Trophoblast cell (in vitro differentiated cells and primary cell): ENCODE measurements at regions not wholly inside any gene's neighbourhood (a gene's known extent, or its start where the extent isn't known, plus 50 kb on each side); places are given as distances from the start of the nearest gene placed in this dataset.
A peak's percentile ranks its signal among the peaks of the same experiment; 100 is the strongest.

Experiments used
- DNase-seq, 2 donors: peaks; one replicate each; pipeline ENCODE4 v3.0.0-alpha.2; 2016
- H2AFZ ChIP-seq: 2 replicates; pipeline ENCODE4 v1.6.1; 2013; ENCODE audit warnings: low read length, moderate library complexity, mild to moderate bottlenecking; ENCODE audit not compliant: insufficient read depth, poor library complexity
- H2AK5ac ChIP-seq: 2 replicates; pipeline ENCODE4 v1.6.1; 2013; ENCODE audit warnings: mild to moderate bottlenecking, low read length
- H2BK120ac ChIP-seq: 2 replicates; pipeline ENCODE4 v1.6.1; 2013; ENCODE audit warnings: low read length, mild to moderate bottlenecking, moderate library complexity; ENCODE audit not compliant: insufficient read depth, poor library complexity
- H2BK12ac ChIP-seq: 2 replicates; pipeline ENCODE4 v1.6.1; 2013; ENCODE audit warnings: mild to moderate bottlenecking, low read length, moderate library complexity
- H2BK5ac ChIP-seq: 2 replicates; pipeline ENCODE4 v1.6.1; 2013; ENCODE audit warnings: low read length, low read depth, moderate library complexity, mild to moderate bottlenecking; ENCODE audit not compliant: poor library complexity
- H3K14ac ChIP-seq: 2 replicates; pipeline ENCODE4 v1.6.1; 2013; ENCODE audit warnings: mild to moderate bottlenecking, low read length
- H3K18ac ChIP-seq: 2 replicates; pipeline ENCODE4 v1.6.1; 2013; ENCODE audit warnings: mild to moderate bottlenecking, low read length
- H3K23ac ChIP-seq: 2 replicates; pipeline ENCODE4 v1.6.1; 2013; ENCODE audit warnings: low read length
- H3K27ac ChIP-seq: 2 replicates; pipeline ENCODE4 v1.5.1; 2013; ENCODE audit warnings: low read depth, mild to moderate bottlenecking, inconsistent platforms, low read length, moderate library complexity
- H3K27me3 ChIP-seq: 2 replicates; pipeline ENCODE4 v1.6.1; 2013; ENCODE audit warnings: inconsistent platforms, mild to moderate bottlenecking, low read length, moderate library complexity; ENCODE audit not compliant: insufficient read depth
- H3K36me3 ChIP-seq, 2 experiments: 1 replicate in 1 of 2; 2 replicates in 1 of 2; pipeline ENCODE4 v1.6.1; 2013; ENCODE audit warnings: low read length in 2 of 2, mild to moderate bottlenecking in 2 of 2, moderate library complexity in 1 of 2; ENCODE audit not compliant: insufficient read depth in 2 of 2, control insufficient read depth in 1 of 2
- H3K4ac ChIP-seq: 2 replicates; pipeline ENCODE4 v1.6.1; 2013; ENCODE audit warnings: low read depth, mild to moderate bottlenecking, low read length, moderate library complexity
- H3K4me1 ChIP-seq, 2 experiments: 1 replicate in 1 of 2; 2 replicates in 1 of 2; pipeline ENCODE4 v1.6.1; 2013; ENCODE audit warnings: low read length in 2 of 2, mild to moderate bottlenecking in 2 of 2, moderate library complexity in 1 of 2; ENCODE audit not compliant: insufficient read depth in 2 of 2, control insufficient read depth in 1 of 2
- H3K4me2 ChIP-seq: 2 replicates; pipeline ENCODE4 v1.6.1; 2013; ENCODE audit warnings: inconsistent platforms, mild to moderate bottlenecking, low read length, moderate library complexity
- H3K4me3 ChIP-seq: 2 replicates; pipeline ENCODE4 v1.5.1; 2013; ENCODE audit warnings: mild to moderate bottlenecking, low read depth, low read length, inconsistent platforms
- H3K79me1 ChIP-seq: one replicate; pipeline ENCODE4 v1.6.1; 2013; ENCODE audit warnings: low read length
- H3K79me2 ChIP-seq: 2 replicates; pipeline ENCODE4 v1.6.1; 2013; ENCODE audit warnings: low read length, mild to moderate bottlenecking; ENCODE audit not compliant: control insufficient read depth, insufficient read depth, poor library complexity
- H3K9ac ChIP-seq: 2 replicates; pipeline ENCODE4 v1.6.1; 2013; ENCODE audit warnings: mild to moderate bottlenecking, low read length
- H3K9me3 ChIP-seq: 2 replicates; pipeline ENCODE4 v1.6.1; 2013; ENCODE audit warnings: low read depth, mild to moderate bottlenecking, control low read depth, inconsistent platforms, low read length; ENCODE audit not compliant: insufficient read depth
- H4K12ac ChIP-seq: 2 replicates; pipeline ENCODE4 v1.6.1; 2013; ENCODE audit warnings: low read depth, mild to moderate bottlenecking, low read length, moderate library complexity
- H4K8ac ChIP-seq: 2 replicates; pipeline ENCODE4 v1.6.1; 2013; ENCODE audit warnings: low read depth, mild to moderate bottlenecking, low read length, moderate library complexity
- H4K91ac ChIP-seq: one replicate; pipeline ENCODE4 v1.6.1; 2013; ENCODE audit warnings: low read depth, mild to moderate bottlenecking, low read length, moderate library complexity
- WGBS: extraction: QIAGEN DNeasy Blood & Tissue Kit; methylation state at CpG from one replicate; pipeline ENCODE4 v1.1.7; 2013; ENCODE audit warnings: missing lambda C conversion rate; ENCODE audit not compliant: insufficient read length, insufficient coverage; ENCODE audit errors: extremely low coverage; 5-methylcytosine and 5-hydroxymethylcytosine counted together

GRCh38 chrX:131791608-131792355, 231.3 kb upstream of the STK26 start:
- H3K14ac ChIP-seq, result no peak overlapping the region
- no peak overlapping the region for H4K91ac ChIP-seq
- H3K23ac ChIP-seq, result no peak overlapping the region
- H3K27me3 ChIP-seq, result no peaks in the 10 kb centered on the region
- no peaks in the 10 kb centered on the region for H3K79me2 ChIP-seq
- peaks cover 0 to 2% of the 10 kb centered on the region in 2 experiments for H3K36me3 ChIP-seq
- H3K9me3 ChIP-seq, result no peaks in the 10 kb centered on the region
- no peak overlapping the region for H2AFZ ChIP-seq
- no peak overlapping the region for H2BK120ac ChIP-seq
- H3K4me3 ChIP-seq, result no peak overlapping the region
- no peak overlapping the region for H3K4ac ChIP-seq
- no peaks in the 10 kb centered on the region for H3K4me1 ChIP-seq
- H2BK12ac ChIP-seq, result no peak overlapping the region
- H3K27ac ChIP-seq, result no peak overlapping the region
- H2AK5ac ChIP-seq, result no peak overlapping the region
- no CpG with 5 or more reads among the region's 9 CpGs for WGBS
- no peak overlapping the region for H3K9ac ChIP-seq
- peak; percentile 54 to 93 for DNase-seq
- no peak overlapping the region for H2BK5ac ChIP-seq
- no peak overlapping the region for H4K12ac ChIP-seq
- H3K4me2 ChIP-seq, result no peak overlapping the region
- H3K79me1 ChIP-seq, result no peaks in the 10 kb centered on the region
- H3K18ac ChIP-seq, result no peak overlapping the region
- no peak overlapping the region for H4K8ac ChIP-seq

GRCh38 chrX:131792356-131792749, 230.7 kb upstream of the STK26 start:
- no CpG with 5 or more reads among the region's 13 CpGs for WGBS
- no peak overlapping the region for H3K18ac ChIP-seq
- H3K27me3 ChIP-seq, result no peaks in the 10 kb centered on the region
- H4K91ac ChIP-seq, result no peak overlapping the region
- no peak overlapping the region for H2AFZ ChIP-seq
- H3K4me3 ChIP-seq, result no peak overlapping the region
- no peak overlapping the region for H3K4ac ChIP-seq
- no peak overlapping the region for H3K9ac ChIP-seq
- H3K4me2 ChIP-seq, result no peak overlapping the region
- H2BK12ac ChIP-seq, result no peak overlapping the region
- no peak overlapping the region for H2BK5ac ChIP-seq
- no peak overlapping the region for H4K8ac ChIP-seq
- H3K4me1 ChIP-seq, result no peaks in the 10 kb centered on the region
- H4K12ac ChIP-seq, result no peak overlapping the region
- H3K9me3 ChIP-seq, result no peaks in the 10 kb centered on the region
- peaks cover 0 to 2% of the 10 kb centered on the region in 2 experiments for H3K36me3 ChIP-seq
- H2AK5ac ChIP-seq, result no peak overlapping the region
- H3K23ac ChIP-seq, result no peak overlapping the region
- H3K14ac ChIP-seq, result no peak overlapping the region
- no peaks in the 10 kb centered on the region for H3K79me1 ChIP-seq
- no peak overlapping the region for H2BK120ac ChIP-seq
- H3K79me2 ChIP-seq, result no peaks in the 10 kb centered on the region
- peak; percentile 80 to 100 for DNase-seq
- no peak overlapping the region for H3K27ac ChIP-seq

- DNase-seq, result peak; percentile 73 to 99
- no peak overlapping the region for H4K12ac ChIP-seq
- no peak overlapping the region for H2BK120ac ChIP-seq
- no peak overlapping the region for H3K18ac ChIP-seq
- H3K27me3 ChIP-seq, result no peaks in the 10 kb centered on the region
- no peak overlapping the region for H3K27ac ChIP-seq
- H2BK5ac ChIP-seq, result no peak overlapping the region
- H2AK5ac ChIP-seq, result no peak overlapping the region
- no peak overlapping the region for H3K23ac ChIP-seq
- no peak overlapping the region for H3K4me2 ChIP-seq
- WGBS, result no CpG with 5 or more reads among the region's 15 CpGs
- H3K9ac ChIP-seq, result no peak overlapping the region
- H3K79me2 ChIP-seq, result no peaks in the 10 kb centered on the region
- no peak overlapping the region for H2AFZ ChIP-seq
- H4K91ac ChIP-seq, result no peak overlapping the region
- no peak overlapping the region for H4K8ac ChIP-seq
- no peak overlapping the region for H3K4ac ChIP-seq
- H3K79me1 ChIP-seq, result no peaks in the 10 kb centered on the region
- H3K9me3 ChIP-seq, result no peaks in the 10 kb centered on the region
- peaks cover 0 to 2% of the 10 kb centered on the region in 2 experiments for H3K36me3 ChIP-seq
- H3K4me3 ChIP-seq, result no peak overlapping the region
- H3K4me1 ChIP-seq, result no peaks in the 10 kb centered on the region
- no peak overlapping the region for H2BK12ac ChIP-seq
- H3K14ac ChIP-seq, result no peak overlapping the region
Observed at GRCh38 chrX:131792789-131793462, 230.2 kb upstream of the STK26 start.

GRCh38 chrX:131795442-131796229, 227.5 kb upstream of the STK26 start:
- H2AK5ac ChIP-seq, result no peak overlapping the region
- no peak overlapping the region for H3K18ac ChIP-seq
- H3K36me3 ChIP-seq, result peaks cover 0 to 2% of the 10 kb centered on the region in 2 experiments
- no peak overlapping the region for H3K4me3 ChIP-seq
- no peak overlapping the region for H3K14ac ChIP-seq
- H3K79me1 ChIP-seq, result no peaks in the 10 kb centered on the region
- no peaks in the 10 kb centered on the region for H3K27me3 ChIP-seq
- H3K79me2 ChIP-seq, result no peaks in the 10 kb centered on the region
- H4K8ac ChIP-seq, result no peak overlapping the region
- no peak overlapping the region for H2BK5ac ChIP-seq
- no peak overlapping the region for H4K91ac ChIP-seq
- no peak overlapping the region for H3K9ac ChIP-seq
- no peak for DNase-seq
- no peak overlapping the region for H3K4me2 ChIP-seq
- no peak overlapping the region for H3K27ac ChIP-seq
- no peak overlapping the region for H2BK120ac ChIP-seq
- H4K12ac ChIP-seq, result no peak overlapping the region
- H3K4me1 ChIP-seq, result no peaks in the 10 kb centered on the region
- no peak overlapping the region for H2AFZ ChIP-seq
- H3K4ac ChIP-seq, result no peak overlapping the region
- H2BK12ac ChIP-seq, result no peak overlapping the region
- WGBS, result no CpG with 5 or more reads among the region's 44 CpGs
- no peaks in the 10 kb centered on the region for H3K9me3 ChIP-seq
- no peak overlapping the region for H3K23ac ChIP-seq
